ENCODE measurements at regions not wholly inside any gene's neighbourhood (a gene's known extent, or its start where the extent isn't known, plus 50 kb on each side); places are given as distances from the start of the nearest gene placed in this dataset.

DNA sequence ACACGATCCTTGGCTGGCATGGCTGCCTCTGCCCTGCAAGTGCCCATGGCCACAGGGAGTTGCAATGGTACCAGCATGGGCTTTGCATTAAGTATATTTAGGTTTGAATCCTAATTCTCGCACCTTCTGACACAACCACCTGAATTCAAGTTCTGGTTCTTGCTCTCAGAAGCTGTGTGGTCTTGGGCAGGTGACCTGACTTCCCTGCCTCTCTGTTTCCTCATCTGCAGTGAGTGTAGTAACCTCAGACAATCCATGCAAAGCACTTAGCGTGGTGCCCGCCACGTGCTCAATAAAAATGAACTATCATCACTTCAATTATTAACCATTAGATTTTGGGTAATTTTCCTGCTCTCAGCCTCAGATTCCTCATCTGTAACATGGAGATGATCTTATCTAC is 378.8 kb upstream of the ARID1B start:
- Histone ChIP-seq H3K9ac (ENCODE audit: low read depth, low read length) (no peak overlapping the region), H3K56ac (ENCODE audit: extremely low read depth, insufficient read depth, low read length) (no peak overlapping the region), H3K14ac (replicated peaks; ENCODE audit: low read depth, low read length) (no peak overlapping the region), H4K8ac (ENCODE audit: low read depth in 2 of 2, low read length in 2 of 2) (no peak overlapping the region), H3K23ac (ENCODE audit: low read depth, low read length) (no peak overlapping the region), H3K9me1 (ENCODE audit: insufficient read depth, low read length) (no peaks in the 10 kb centered on the region), H3K36me3 (ENCODE audit: control insufficient read depth, insufficient read depth, low read length) (no peaks in the 10 kb centered on the region), H3K27ac (ENCODE audit: insufficient read depth, low read length) (no peak overlapping the region), H3K4me2 (ENCODE audit: low read depth, low read length) (no peak overlapping the region), H3K9me3 (ENCODE audit: control insufficient read depth, insufficient read depth, low read length) (no peaks in the 10 kb centered on the region), H4K91ac (ENCODE audit: insufficient read depth, low read depth, low read length) (no peak overlapping the region), H3K4ac (ENCODE audit: low read depth, low read length) (no peak overlapping the region), H2BK20ac (ENCODE audit: low read depth, low read length) (no peak overlapping the region), H3K79me1 (ENCODE audit: low read depth in 1 of 2, low read length in 2 of 2) (no peaks in the 10 kb centered on the region), H2BK120ac (ENCODE audit: low read depth, low read length) (no peak overlapping the region), H3K18ac (ENCODE audit: low read depth, low read length) (no peak overlapping the region), H3K4me1 (ENCODE audit: control insufficient read depth, insufficient read depth, low read length) (no peaks in the 10 kb centered on the region), H2AK9ac (replicated peaks; ENCODE audit: low read depth, low read length, poor library complexity) (no peak overlapping the region), H3K27me3 (ENCODE audit: control insufficient read depth, insufficient read depth, low read length) (peaks cover 21% of the 10 kb centered on the region), H2BK15ac (ENCODE audit: low read depth, low read length) (no peak overlapping the region), H2BK5ac (ENCODE audit: low read depth, low read length, poor library complexity, severe bottlenecking) (no peak overlapping the region), H4K5ac (ENCODE audit: low read depth, low read length) (no peak overlapping the region), H3K4me3 (ENCODE audit: insufficient read depth, low read depth, low read length) (no peak overlapping the region), H4K20me1 (ENCODE audit: insufficient read depth, low read length) (no peaks in the 10 kb centered on the region), H2AK5ac (ENCODE audit: low read depth, low read length) (no peak overlapping the region), H2AFZ (replicated peaks; ENCODE audit: low read length, poor library complexity) (no peak overlapping the region)
- in situ Hi-C loops (cut with MboI; ENCODE audit: low sequenced_read_pairs): no loop called here
- POLR2A ChIA-PET (ENCODE audit: unreplicated experiment): no interaction called here
- no TSS peak for BruUV-seq (replicated peaks)
- WGBS, 2 experiments (ENCODE audit: extremely low coverage in 2 of 2, insufficient read length in 1 of 2): no CpG with 5 or more reads among the region's 5 CpGs
- CTCF ChIA-PET: no interaction called here
- intact Hi-C loops (cut with micrococcal nuclease): no loop called here
- ATAC-seq (ENCODE audit: low read depth) (no peak), DNase-seq (no peak)
- dilution Hi-C loops (cut with HindIII; ENCODE audit: low sequenced_read_pairs, unreplicated experiment): no loop called here
- TF ChIP-seq MAFK (IDR thresholded peaks at IDR 0.05; ENCODE audit: low read depth, low read length) (no peak), RAD21 (IDR thresholded peaks at IDR 0.05; ENCODE audit: low read length) (no peak), FOS (IDR thresholded peaks at IDR 0.05; ENCODE audit: low read depth, low read length) (no peak), CHD1 (IDR thresholded peaks at IDR 0.05; ENCODE audit: low read depth, low read length) (no peak), BHLHE40 (IDR thresholded peaks at IDR 0.05; ENCODE audit: low read depth, low read length) (no peak), RFX5 (IDR thresholded peaks at IDR 0.05; ENCODE audit: low read depth, low read length) (no peak), SMC3 (IDR thresholded peaks at IDR 0.05; ENCODE audit: low read depth, low read length) (no peak), MXI1 (IDR thresholded peaks at IDR 0.05; ENCODE audit: borderline replicate concordance, low read depth, low read length) (no peak), POLR2A (IDR thresholded peaks at IDR 0.05; ENCODE audit: low read depth, low read length) (no peak), CEBPB (IDR thresholded peaks at IDR 0.05; ENCODE audit: low read depth, low read length) (no peak), RCOR1 (IDR thresholded peaks at IDR 0.05; ENCODE audit: insufficient replicate concordance, low read length) (no peak), NFE2L2 (IDR thresholded peaks at IDR 0.05; ENCODE audit: low read depth, low read length) (no peak), MAZ (IDR thresholded peaks at IDR 0.05; ENCODE audit: borderline replicate concordance, low read depth, low read length) (no peak)
- TF ChIP-seq, protein P1, sequence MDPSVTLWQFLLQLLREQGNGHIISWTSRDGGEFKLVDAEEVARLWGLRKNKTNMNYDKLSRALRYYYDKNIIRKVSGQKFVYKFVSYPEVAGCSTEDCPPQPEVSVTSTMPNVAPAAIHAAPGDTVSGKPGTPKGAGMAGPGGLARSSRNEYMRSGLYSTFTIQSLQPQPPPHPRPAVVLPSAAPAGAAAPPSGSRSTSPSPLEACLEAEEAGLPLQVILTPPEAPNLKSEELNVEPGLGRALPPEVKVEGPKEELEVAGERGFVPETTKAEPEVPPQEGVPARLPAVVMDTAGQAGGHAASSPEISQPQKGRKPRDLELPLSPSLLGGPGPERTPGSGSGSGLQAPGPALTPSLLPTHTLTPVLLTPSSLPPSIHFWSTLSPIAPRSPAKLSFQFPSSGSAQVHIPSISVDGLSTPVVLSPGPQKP (IDR thresholded peaks at IDR 0.05; ENCODE audit: borderline replicate concordance, low read depth, low read length): no peak
- TF ChIP-seq, protein P2, sequence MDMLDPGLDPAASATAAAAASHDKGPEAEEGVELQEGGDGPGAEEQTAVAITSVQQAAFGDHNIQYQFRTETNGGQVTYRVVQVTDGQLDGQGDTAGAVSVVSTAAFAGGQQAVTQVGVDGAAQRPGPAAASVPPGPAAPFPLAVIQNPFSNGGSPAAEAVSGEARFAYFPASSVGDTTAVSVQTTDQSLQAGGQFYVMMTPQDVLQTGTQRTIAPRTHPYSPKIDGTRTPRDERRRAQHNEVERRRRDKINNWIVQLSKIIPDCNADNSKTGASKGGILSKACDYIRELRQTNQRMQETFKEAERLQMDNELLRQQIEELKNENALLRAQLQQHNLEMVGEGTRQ (IDR thresholded peaks at IDR 0.05; ENCODE audit: low read depth, low read length): no peak
